ENCODE measurements at regions not wholly inside any gene's neighbourhood (a gene's known extent, or its start where the extent isn't known, plus 50 kb on each side); places are given as distances from the start of the nearest gene placed in this dataset.
"Not testable (repeated sequence)": the region's sequence is repeated elsewhere in the genome, so short reads cannot be mapped to it uniquely, and the experiment has no call there.

GRCh38 chr5:2352101-2352861 lies 399.2 kb downstream of the IRX2 start:
- no peak for DNase-seq (ENCODE audit: low read depth in 1 of 2, low spot score in 1 of 2)

- DNase-seq (ENCODE audit: low read depth in 1 of 2, low spot score in 1 of 2), result not testable (repeated sequence)
Observed at GRCh38 chr5:2349768-2350167, 401.7 kb downstream of the IRX2 start.

GRCh38 chr5:2338686-2339085 lies 412.8 kb downstream of the IRX2 start:
- DNase-seq (ENCODE audit: low read depth in 1 of 2, low spot score in 1 of 2), result no peak

- DNase-seq (ENCODE audit: low read depth in 1 of 2, low spot score in 1 of 2), result no peak
Observed at GRCh38 chr5:2335733-2336515, 415.6 kb downstream of the IRX2 start.

GRCh38 chr5:2335125-2335732 lies 416.2 kb downstream of the IRX2 start:
- no peak for DNase-seq (ENCODE audit: low read depth in 1 of 2, low spot score in 1 of 2)

GRCh38 chr5:2334719-2335118 lies 416.8 kb downstream of the IRX2 start:
- DNase-seq (ENCODE audit: low read depth in 1 of 2, low spot score in 1 of 2), result no peak

- DNase-seq (ENCODE audit: low read depth in 1 of 2, low spot score in 1 of 2), result no peak
Observed at GRCh38 chr5:2333291-2333690, 418.2 kb downstream of the IRX2 start.

GRCh38 chr5:2332521-2332920 lies 419.0 kb downstream of the IRX2 start:
- no peak for DNase-seq (ENCODE audit: low read depth in 1 of 2, low spot score in 1 of 2)

- DNase-seq (ENCODE audit: low read depth in 1 of 2, low spot score in 1 of 2), result no peak
Observed at GRCh38 chr5:2330325-2331130, 420.9 kb downstream of the IRX2 start.

GRCh38 chr5:2329741-2330140 lies 421.7 kb downstream of the IRX2 start:
- DNase-seq (ENCODE audit: low read depth in 1 of 2, low spot score in 1 of 2), result no peak

GRCh38 chr5:2326601-2327000 lies 424.9 kb downstream of the IRX2 start:
- no peak for DNase-seq (ENCODE audit: low read depth in 1 of 2, low spot score in 1 of 2)

- DNase-seq (ENCODE audit: low read depth in 1 of 2, low spot score in 1 of 2), result no peak
Observed at GRCh38 chr5:2324788-2325187, 426.7 kb downstream of the IRX2 start.

GRCh38 chr5:2320611-2321010 lies 430.9 kb downstream of the IRX2 start:
- DNase-seq (ENCODE audit: low read depth in 1 of 2, low spot score in 1 of 2), result no peak

- no peak for DNase-seq (ENCODE audit: low read depth in 1 of 2, low spot score in 1 of 2)
Observed at GRCh38 chr5:2317540-2317939, 433.9 kb downstream of the IRX2 start.

- no peak for DNase-seq (ENCODE audit: low read depth in 1 of 2, low spot score in 1 of 2)
Observed at GRCh38 chr5:2311851-2312250, 429.1 kb upstream of the IRX4 start.

- DNase-seq (ENCODE audit: low read depth in 1 of 2, low spot score in 1 of 2), result no peak
Observed at GRCh38 chr5:2310946-2311345, 428.2 kb upstream of the IRX4 start.

GRCh38 chr5:2307631-2308030 lies 424.9 kb upstream of the IRX4 start:
- DNase-seq (ENCODE audit: low read depth in 1 of 2, low spot score in 1 of 2), result no peak

- no peak for DNase-seq (ENCODE audit: low read depth in 1 of 2, low spot score in 1 of 2)
Observed at GRCh38 chr5:2306711-2307110, 424.0 kb upstream of the IRX4 start.

GRCh38 chr5:2303431-2304100 lies 420.8 kb upstream of the IRX4 start:
- DNase-seq (ENCODE audit: low read depth in 1 of 2, low spot score in 1 of 2), result no peak

- DNase-seq (ENCODE audit: low read depth in 1 of 2, low spot score in 1 of 2), result no peak
Observed at GRCh38 chr5:2302169-2302568, 419.4 kb upstream of the IRX4 start.
